NCI-H1930 (cell line): ENCODE measurements at regions not wholly inside any gene's neighbourhood (a gene's known extent, or its start where the extent isn't known, plus 50 kb on each side); places are given as distances from the start of the nearest gene placed in this dataset.
"Not testable (repeated sequence)": the region's sequence is repeated elsewhere in the genome, so short reads cannot be mapped to it uniquely, and the experiment has no call there.

ENCODE experiments used
- DNase-seq, 2 experiments: peaks; one replicate each; lab custom pipeline; 2025; lab: John Stamatoyannopoulos, UW

GRCh38 chr11:103806130-103806895 is 230.1 kb upstream of the DDI1 start:
- DNase-seq: no peak

- DNase-seq: no peak
Observed at GRCh38 chr11:103807806-103808205, 228.6 kb upstream of the DDI1 start.

- no peak for DNase-seq
Observed at GRCh38 chr11:103808252-103808651, 228.2 kb upstream of the DDI1 start.

GRCh38 chr11:103811870-103812455 is 224.5 kb upstream of the DDI1 start:
- DNase-seq: no peak

- no peak for DNase-seq
Observed at GRCh38 chr11:103812680-103813079, 223.8 kb upstream of the DDI1 start.

GRCh38 chr11:103820345-103820744 is 216.1 kb upstream of the DDI1 start:
- not testable (repeated sequence) for DNase-seq

GRCh38 chr11:103824116-103824515 is 212.3 kb upstream of the DDI1 start:
- no peak for DNase-seq

- no peak for DNase-seq
Observed at GRCh38 chr11:103825469-103825868, 211.0 kb upstream of the DDI1 start.

GRCh38 chr11:103826856-103827255 is 209.6 kb upstream of the DDI1 start:
- no peak for DNase-seq

- DNase-seq: no peak
Observed at GRCh38 chr11:103829596-103829995, 206.8 kb upstream of the DDI1 start.

- DNase-seq: no peak
Observed at GRCh38 chr11:103830205-103830604, 206.2 kb upstream of the DDI1 start.

GRCh38 chr11:103832762-103833161 is 203.7 kb upstream of the DDI1 start:
- no peak for DNase-seq

- DNase-seq: no peak
Observed at GRCh38 chr11:103842191-103842590, 194.2 kb upstream of the DDI1 start.

- DNase-seq: no peak
Observed at GRCh38 chr11:103842795-103843194, 193.6 kb upstream of the DDI1 start.

- no peak for DNase-seq
Observed at GRCh38 chr11:103844327-103845215, 191.9 kb upstream of the DDI1 start.

GRCh38 chr11:103845331-103845730 is 191.1 kb upstream of the DDI1 start:
- no peak for DNase-seq

GRCh38 chr11:103848686-103849085 is 187.8 kb upstream of the DDI1 start:
- no peak for DNase-seq

GRCh38 chr11:103849366-103849765 is 187.1 kb upstream of the DDI1 start:
- no peak for DNase-seq

- DNase-seq: no peak
Observed at GRCh38 chr11:103850419-103851165, 185.8 kb upstream of the DDI1 start.

- DNase-seq: no peak
Observed at GRCh38 chr11:103851166-103851651, 185.2 kb upstream of the DDI1 start.
